ENCODE measurements at regions not wholly inside any gene's neighbourhood (a gene's known extent, or its start where the extent isn't known, plus 50 kb on each side); places are given as distances from the start of the nearest gene placed in this dataset.
"Not testable (repeated sequence)": the region's sequence is repeated elsewhere in the genome, so short reads cannot be mapped to it uniquely, and the experiment has no call there.

- no peak for DNase-seq (ENCODE audit: low read depth, low spot score)
Measured at GRCh38 chr12:94916663-94917062, 86.8 kb downstream of the NDUFA12 start.

DNA sequence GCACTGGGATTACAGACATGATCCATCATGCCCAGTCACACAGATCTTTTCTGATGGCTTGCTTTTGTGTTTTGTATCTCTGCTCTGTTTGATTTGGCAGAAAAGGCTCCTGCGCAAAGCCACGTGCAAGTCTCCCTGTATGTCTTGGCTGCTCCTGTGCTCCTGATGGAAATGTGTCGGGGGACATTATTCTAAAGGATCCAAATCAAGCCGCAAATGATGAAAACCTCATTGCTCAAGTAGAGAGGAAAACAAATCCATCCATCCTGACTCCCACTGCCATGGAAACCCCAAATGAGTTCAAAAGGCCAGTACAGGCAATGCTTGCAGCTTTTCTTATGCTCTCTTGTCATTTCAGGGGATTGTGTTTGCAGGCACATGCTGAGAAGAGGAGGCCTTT is 93.8 kb downstream of the NDUFA12 start:
- DNase-seq (ENCODE audit: low read depth, low spot score): no peak

- not testable (repeated sequence) for DNase-seq (ENCODE audit: low read depth, low spot score)
Measured at GRCh38 chr12:94905749-94906148, 97.7 kb downstream of the NDUFA12 start.

- no peak for DNase-seq (ENCODE audit: low read depth, low spot score)
Measured at GRCh38 chr12:94900496-94900895, 103.0 kb downstream of the NDUFA12 start.

GRCh38 chr12:94898388-94898787 is 105.1 kb downstream of the NDUFA12 start:
- no peak for DNase-seq (ENCODE audit: low read depth, low spot score)

DNA sequence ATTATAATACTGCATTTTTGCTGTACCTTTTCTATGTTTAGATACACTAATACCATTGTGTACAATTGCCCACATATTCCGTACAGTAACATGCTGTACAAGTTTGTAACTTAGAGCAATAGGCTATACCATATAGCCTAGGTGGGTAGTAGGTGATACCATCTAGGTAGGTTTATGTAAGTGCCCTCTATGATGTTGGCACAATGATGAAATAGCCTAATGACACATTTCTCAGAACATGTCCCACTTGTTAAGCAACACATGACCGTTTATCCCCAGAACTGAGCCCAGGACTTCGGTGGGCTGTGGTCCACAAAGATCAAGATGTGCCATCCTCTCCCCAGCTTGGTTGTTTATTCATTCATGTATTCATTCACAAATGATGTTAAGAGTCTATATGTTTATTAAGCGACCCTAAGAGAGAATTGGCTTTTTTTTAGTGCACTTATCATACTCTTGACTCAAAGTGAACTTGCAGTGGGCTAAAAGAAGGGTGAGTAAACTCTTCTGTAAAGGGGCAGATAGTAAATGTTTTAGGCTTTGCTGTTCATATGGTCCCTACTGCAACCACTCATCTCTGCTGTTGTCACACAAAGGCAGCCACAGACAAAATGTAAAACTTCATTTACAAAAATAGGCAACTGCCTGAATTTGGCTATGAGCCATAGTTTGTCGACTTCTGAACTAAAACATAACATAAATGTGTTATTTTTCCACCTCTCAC is 110.8 kb downstream of the NDUFA12 start:
- no peak for DNase-seq (ENCODE audit: low read depth, low spot score)

- DNase-seq (ENCODE audit: low read depth, low spot score): no peak
Measured at GRCh38 chr12:94889445-94890210, 113.9 kb downstream of the NDUFA12 start.

GRCh38 chr12:94879542-94879941 is 124.0 kb downstream of the NDUFA12 start:
- DNase-seq (ENCODE audit: low read depth, low spot score): no peak

DNA sequence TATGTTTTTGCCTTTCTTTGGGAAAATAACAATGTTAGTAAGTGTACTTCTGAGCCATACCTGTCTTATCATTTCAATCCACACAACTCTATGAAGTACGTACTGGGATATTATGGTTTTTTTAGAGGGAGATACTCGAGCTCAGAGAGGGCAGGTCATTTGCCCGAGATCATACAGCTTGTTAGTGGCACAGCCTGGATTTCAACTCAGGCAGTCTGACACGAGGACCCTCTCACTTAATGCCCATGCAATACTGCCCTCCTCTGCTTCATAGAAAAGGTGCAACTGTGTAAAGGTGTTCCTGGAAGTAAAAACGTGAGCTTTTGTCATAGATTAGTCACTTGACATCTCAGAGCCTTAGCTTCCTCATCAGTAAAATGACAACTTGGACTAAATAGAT is 128.0 kb downstream of the NDUFA12 start:
- peak; percentile 35 for DNase-seq (ENCODE audit: low read depth, low spot score)

DNA sequence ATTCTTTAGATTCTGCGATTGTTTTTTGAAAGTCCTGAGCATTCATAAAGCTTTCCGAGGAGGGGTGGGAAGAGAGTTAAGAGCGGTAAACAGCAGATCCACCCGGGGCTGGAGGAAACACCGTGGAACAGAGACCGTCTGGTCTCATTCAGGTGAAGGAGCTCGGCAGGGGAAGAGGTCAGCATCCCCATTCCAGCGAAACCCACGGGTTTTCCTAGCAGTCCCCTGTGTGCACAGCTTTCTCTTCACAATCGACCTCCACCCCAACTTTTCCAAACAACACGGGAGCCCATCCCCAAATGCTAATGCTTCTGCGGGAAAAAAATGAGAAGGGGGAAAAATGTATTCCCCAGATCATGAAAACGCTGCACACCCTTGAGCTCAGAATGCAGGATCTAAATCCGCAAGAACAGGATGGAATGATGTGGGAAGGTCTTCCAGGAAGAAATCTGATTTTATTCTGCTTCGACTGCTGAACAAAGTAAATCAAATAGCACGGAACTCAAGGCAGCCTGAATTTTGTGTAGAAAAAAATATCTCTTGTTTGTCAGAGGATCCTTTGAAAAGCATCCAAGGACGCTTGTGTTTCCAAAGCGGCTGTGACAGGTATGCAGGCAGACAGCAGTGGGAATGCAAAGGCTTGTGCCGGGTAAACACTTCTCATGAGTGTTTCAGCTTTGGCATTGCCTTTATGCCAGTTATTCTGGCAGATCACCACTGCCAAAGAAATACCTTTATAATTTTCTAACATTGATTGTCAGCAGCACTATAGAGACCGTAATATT is 128.8 kb downstream of the NDUFA12 start:
- DNase-seq (ENCODE audit: low read depth, low spot score): no peak

DNA sequence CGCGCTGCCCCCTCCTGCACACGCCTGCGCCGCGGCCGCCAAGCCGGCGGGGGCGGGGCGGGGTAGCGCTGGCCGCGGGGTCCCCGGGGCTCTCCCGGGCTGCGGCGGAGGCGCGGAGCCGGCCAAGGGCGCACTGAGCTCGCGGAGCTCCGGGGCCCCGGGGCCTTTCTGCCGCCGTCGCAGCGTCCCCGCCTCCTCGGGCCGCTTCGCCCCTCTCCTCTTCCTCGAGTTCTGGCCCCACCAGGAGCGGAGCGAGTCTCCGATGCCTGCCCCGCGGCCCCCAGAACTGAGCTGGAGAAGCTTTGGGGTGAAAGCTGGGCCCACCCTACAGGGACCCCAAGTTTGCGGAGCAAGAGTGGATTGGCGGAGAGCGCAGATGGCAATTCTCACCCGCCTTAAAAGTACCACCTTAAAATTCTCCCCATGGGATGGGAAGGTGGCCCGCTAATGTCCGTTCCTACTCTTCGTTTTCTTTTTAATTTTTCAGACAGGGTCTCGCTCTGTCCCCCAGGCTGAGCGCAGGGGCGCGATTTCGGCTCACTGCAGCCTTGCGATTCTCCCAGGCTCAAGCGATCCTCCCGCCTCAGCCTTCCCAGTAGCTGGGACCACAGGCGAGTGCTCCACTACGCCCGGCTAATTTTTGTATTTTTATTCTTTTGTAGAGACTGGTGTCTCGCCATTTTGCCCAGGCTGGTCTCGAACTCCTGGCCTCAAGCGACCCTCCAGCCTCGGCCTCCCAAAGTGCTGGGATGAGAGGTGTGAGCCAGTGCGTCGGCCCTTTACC is 129.6 kb downstream of the NDUFA12 start:
- DNase-seq (ENCODE audit: low read depth, low spot score): no peak

- no peak for DNase-seq (ENCODE audit: low read depth, low spot score)
Measured at GRCh38 chr12:94872971-94873733, 130.3 kb downstream of the NDUFA12 start.

DNA sequence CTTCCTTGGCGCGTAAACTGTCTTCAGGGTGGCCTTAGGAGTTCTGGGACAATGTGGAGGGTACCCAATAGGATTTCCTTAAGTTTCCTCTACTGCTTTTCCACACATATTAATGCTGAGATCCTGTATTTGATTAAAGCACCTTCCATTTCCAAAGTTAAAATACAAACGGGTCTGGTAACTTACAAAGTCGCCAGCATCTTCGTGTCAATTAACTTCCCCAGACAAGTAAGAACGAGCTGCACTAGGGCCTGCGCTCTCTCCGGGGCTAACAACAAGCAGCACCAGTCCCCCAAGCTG is 130.9 kb downstream of the NDUFA12 start:
- DNase-seq (ENCODE audit: low read depth, low spot score): no peak

- no peak for DNase-seq (ENCODE audit: low read depth, low spot score)
Measured at GRCh38 chr12:94872007-94872653, 131.4 kb downstream of the NDUFA12 start.

DNA sequence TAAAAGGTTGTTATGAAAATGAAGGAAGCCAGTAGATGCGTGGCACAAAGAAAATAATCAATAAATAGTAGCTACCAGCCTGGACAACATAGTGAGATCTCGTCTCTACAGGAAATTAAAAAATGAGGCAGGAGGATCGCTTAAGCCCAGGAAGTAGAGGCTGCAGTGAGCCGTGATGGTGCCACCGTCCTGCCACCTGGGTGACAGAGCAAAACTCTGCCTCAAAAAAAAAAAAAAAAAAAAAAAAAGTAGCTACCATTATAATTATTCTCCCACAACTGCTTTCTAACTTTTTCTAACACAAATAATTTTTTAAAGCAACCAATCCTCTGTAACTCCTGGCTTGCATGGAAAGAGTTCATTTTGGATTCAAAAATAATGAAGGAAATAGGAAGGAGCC is 133.0 kb downstream of the NDUFA12 start:
- DNase-seq (ENCODE audit: low read depth, low spot score): no peak

DNA sequence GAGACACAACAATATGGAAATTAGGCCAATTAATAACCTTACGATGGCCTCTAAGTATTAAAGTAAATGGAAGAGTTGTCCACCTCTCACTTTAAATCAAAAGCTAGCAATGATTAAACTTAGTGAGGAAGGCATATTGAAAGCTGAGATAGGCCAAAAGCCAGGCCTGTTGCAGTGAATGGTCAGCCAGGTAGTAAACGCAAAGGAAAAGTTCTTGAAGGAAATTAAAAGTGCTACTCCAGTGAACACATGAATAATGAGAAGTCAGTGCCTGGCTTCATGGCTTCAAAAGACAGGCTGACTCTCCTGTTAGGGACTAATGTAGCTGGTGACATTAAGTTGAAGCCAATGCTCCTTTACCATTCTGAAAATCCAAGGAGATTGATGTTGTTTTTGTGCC is 135.3 kb downstream of the NDUFA12 start:
- DNase-seq (ENCODE audit: low read depth, low spot score): no peak

DNA sequence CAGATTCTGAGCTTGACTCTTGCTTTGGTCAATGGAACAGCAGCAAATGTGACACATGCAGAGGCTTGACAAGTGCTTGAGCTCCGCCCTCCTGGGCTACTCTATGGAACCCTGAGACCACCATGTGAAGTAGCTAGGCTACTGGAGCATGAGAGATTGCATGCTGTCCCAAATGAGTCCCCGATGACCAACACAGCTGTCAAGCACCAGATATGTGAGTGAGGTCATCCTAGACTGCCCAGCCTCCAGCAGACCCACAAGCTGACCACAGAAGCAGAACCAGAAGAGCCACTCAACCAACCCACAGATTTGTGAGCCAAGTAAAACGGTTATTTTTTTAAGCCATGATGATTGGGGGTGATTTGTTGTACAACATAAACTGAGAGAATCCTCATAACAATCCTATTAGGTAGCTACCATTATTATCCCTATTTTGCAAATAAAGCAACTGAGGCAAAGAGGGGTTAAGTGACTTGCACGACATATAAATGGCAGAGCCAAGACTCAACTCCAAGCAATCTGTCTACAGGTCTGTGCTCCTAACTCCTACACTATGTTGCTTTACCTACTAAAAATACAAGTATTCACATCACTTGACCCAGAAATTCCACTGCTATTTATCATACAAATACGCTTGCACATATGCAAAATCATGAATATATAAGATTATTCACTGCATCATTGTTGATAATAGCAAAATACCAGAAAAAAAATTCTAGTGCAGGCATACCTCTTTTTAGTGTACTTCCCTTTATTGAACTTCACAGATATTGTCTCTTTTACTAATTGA is 136.2 kb downstream of the NDUFA12 start:
- no peak for DNase-seq (ENCODE audit: low read depth, low spot score)

GRCh38 chr12:94864987-94865386 is 138.5 kb downstream of the NDUFA12 start:
- DNase-seq (ENCODE audit: low read depth, low spot score): no peak

DNA sequence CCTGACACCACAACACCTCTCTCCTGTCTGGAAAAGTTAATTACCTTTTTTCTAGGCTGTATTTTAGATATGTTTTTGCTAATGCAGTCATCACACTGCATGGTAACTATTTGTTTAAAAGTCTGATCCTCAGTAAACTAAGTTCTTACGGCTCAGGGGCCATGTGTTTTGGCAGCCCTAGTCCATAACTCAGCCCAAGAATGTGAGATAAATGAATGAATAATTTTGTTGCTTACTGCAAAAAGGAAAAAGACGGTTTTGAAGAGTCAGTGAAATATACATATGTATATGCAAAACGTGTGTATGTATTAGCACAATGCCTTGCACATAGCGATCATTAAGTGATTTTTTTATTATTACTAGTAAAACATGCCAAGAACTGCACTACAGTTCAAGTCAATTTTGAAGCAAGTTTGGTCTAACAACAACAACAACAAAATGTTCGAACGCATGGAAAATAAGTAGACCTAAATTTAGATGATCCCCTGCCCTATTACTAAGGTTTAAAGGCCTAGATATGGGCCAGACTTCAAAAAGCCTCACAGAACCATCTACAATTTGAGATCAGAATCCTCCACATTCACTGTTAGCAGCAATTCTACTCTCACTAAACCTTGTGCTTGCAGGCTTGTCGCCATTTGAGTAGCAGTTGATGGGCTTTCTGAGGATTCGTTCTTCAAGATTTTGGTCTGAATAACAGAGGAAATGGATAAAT is 140.0 kb downstream of the NDUFA12 start:
- no peak for DNase-seq (ENCODE audit: low read depth, low spot score)
